ENCODE measurements at regions not wholly inside any gene's neighbourhood (a gene's known extent, or its start where the extent isn't known, plus 50 kb on each side); places are given as distances from the start of the nearest gene placed in this dataset.

- Histone ChIP-seq H3K36me3 (replicated peaks; ENCODE audit: insufficient read depth, low read length) (no peaks in the 10 kb centered on the region), H3K27ac (ENCODE audit: low read length) (no peak overlapping the region), H3K79me2 (ENCODE audit: low read length) (no peaks in the 10 kb centered on the region), H3K4me3 (ENCODE audit: low read length) (no peak overlapping the region), H3K9ac (ENCODE audit: low read length) (no peak overlapping the region), H2AFZ (ENCODE audit: low read length) (no peak overlapping the region), H3K9me3 (replicated peaks; ENCODE audit: insufficient read depth, low read length) (no peaks in the 10 kb centered on the region), H3F3A (ENCODE audit: insufficient read depth, low read length) (no peaks in the 10 kb centered on the region), H3K27me3 (replicated peaks; ENCODE audit: insufficient read depth, low read length) (no peaks in the 10 kb centered on the region), H4K20me1 (ENCODE audit: insufficient read depth, low read length) (no peaks in the 10 kb centered on the region), H3K4me1 (ENCODE audit: low read length) (no peaks in the 10 kb centered on the region), H3K4me2 (ENCODE audit: low read depth, low read length) (no peak overlapping the region), H3K9me2 (replicated peaks; ENCODE audit: insufficient read depth, low read length) (no peaks in the 10 kb centered on the region)
- TF ChIP-seq, protein P1, sequence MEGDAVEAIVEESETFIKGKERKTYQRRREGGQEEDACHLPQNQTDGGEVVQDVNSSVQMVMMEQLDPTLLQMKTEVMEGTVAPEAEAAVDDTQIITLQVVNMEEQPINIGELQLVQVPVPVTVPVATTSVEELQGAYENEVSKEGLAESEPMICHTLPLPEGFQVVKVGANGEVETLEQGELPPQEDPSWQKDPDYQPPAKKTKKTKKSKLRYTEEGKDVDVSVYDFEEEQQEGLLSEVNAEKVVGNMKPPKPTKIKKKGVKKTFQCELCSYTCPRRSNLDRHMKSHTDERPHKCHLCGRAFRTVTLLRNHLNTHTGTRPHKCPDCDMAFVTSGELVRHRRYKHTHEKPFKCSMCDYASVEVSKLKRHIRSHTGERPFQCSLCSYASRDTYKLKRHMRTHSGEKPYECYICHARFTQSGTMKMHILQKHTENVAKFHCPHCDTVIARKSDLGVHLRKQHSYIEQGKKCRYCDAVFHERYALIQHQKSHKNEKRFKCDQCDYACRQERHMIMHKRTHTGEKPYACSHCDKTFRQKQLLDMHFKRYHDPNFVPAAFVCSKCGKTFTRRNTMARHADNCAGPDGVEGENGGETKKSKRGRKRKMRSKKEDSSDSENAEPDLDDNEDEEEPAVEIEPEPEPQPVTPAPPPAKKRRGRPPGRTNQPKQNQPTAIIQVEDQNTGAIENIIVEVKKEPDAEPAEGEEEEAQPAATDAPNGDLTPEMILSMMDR (IDR thresholded peaks at IDR 0.05; ENCODE audit: low read length): no peak
- no peak for TF ChIP-seq EZH2phosphoT487 (IDR thresholded peaks at IDR 0.05; ENCODE audit: low read length)
- TF ChIP-seq EZH2 (optimal IDR thresholded peaks at IDR 0.05; ENCODE audit: low read depth, low read length): no peak
- no peak for DNase-seq
Measured at GRCh38 chr2:198400999-198401398, 596.6 kb downstream of the PLCL1 start.

DNA sequence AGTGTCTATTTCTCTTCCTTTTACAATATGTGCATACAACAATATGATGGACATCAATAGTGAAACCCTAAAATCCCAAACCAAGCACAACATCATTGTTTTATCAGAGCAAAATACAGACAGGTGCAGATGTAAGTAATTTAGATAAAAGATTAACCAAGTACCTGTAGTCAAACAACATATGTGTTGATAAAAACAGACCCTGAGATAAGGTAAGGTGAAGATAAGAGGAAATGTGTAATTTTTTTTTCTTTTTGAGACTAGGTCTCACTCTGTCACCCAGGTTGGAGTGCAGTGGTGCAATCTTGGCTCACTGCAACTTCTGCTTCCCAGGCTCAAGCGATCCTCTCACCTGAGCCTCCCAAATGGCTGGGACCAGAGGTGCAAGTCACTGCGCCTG, 589.8 kb downstream of the PLCL1 start:
- H4K20me1 ChIP-seq (ENCODE audit: insufficient read depth, low read length): no peaks in the 10 kb centered on the region
- no peaks in the 10 kb centered on the region for H3K9me2 ChIP-seq (replicated peaks; ENCODE audit: insufficient read depth, low read length)
- no peak overlapping the region for H2AFZ ChIP-seq (ENCODE audit: low read length)
- H3K4me1 ChIP-seq (ENCODE audit: low read length): no peaks in the 10 kb centered on the region
- TF ChIP-seq EZH2 (optimal IDR thresholded peaks at IDR 0.05; ENCODE audit: low read depth, low read length) (no peak), EZH2phosphoT487 (IDR thresholded peaks at IDR 0.05; ENCODE audit: low read length) (no peak)
- TF ChIP-seq, protein P1 (IDR thresholded peaks at IDR 0.05; ENCODE audit: low read length): no peak
- H3K79me2 ChIP-seq (ENCODE audit: low read length): no peaks in the 10 kb centered on the region
- no peaks in the 10 kb centered on the region for H3K9me3 ChIP-seq (replicated peaks; ENCODE audit: insufficient read depth, low read length)
- H3F3A ChIP-seq (ENCODE audit: insufficient read depth, low read length): no peaks in the 10 kb centered on the region
- H3K27me3 ChIP-seq (replicated peaks; ENCODE audit: insufficient read depth, low read length): no peaks in the 10 kb centered on the region; the same call in 1 of the 2 replicates
- no peak for DNase-seq
- no peak overlapping the region for H3K4me3 ChIP-seq (ENCODE audit: low read length)
- no peak overlapping the region for H3K27ac ChIP-seq (ENCODE audit: low read length)
- no peak overlapping the region for H3K4me2 ChIP-seq (ENCODE audit: low read depth, low read length)
- no peak overlapping the region for H3K9ac ChIP-seq (ENCODE audit: low read length)
- H3K36me3 ChIP-seq (replicated peaks; ENCODE audit: insufficient read depth, low read length): no peaks in the 10 kb centered on the region

DNA sequence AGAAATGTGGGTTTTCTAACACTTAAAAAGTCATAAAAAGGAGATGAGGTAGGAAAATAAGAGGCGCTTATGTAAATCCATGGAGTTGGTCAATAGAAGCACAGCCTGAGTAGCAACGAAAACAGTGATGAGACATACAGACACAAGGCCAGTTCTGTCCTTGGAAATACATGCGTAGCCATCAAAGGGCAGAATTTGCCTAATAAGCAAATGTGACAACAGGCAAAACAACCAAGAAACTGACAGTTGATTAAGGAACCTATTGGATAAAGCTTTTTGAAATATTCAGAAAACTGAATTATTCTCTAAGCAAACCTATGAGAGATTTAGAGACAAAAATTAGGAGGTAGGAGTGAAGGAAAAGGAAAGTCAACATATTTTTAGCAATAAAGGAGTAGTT, 586.3 kb downstream of the PLCL1 start:
- H3K27ac ChIP-seq (ENCODE audit: low read length): no peak overlapping the region
- H4K20me1 ChIP-seq (ENCODE audit: insufficient read depth, low read length): no peaks in the 10 kb centered on the region
- H3K4me2 ChIP-seq (ENCODE audit: low read depth, low read length): no peak overlapping the region
- no peaks in the 10 kb centered on the region for H3K79me2 ChIP-seq (ENCODE audit: low read length)
- no peak for DNase-seq
- H3K4me3 ChIP-seq (ENCODE audit: low read length): no peak overlapping the region
- H3K9me2 ChIP-seq (replicated peaks; ENCODE audit: insufficient read depth, low read length): no peaks in the 10 kb centered on the region
- no peaks in the 10 kb centered on the region for H3K36me3 ChIP-seq (replicated peaks; ENCODE audit: insufficient read depth, low read length)
- H3K9ac ChIP-seq (ENCODE audit: low read length): no peak overlapping the region
- no peaks in the 10 kb centered on the region for H3F3A ChIP-seq (ENCODE audit: insufficient read depth, low read length)
- TF ChIP-seq EZH2phosphoT487 (IDR thresholded peaks at IDR 0.05; ENCODE audit: low read length): no peak
- no peak overlapping the region for H2AFZ ChIP-seq (ENCODE audit: low read length)
- no peaks in the 10 kb centered on the region for H3K4me1 ChIP-seq (ENCODE audit: low read length)
- peaks cover 8% of the 10 kb centered on the region; the same call in 1 of the 2 replicates for H3K27me3 ChIP-seq (replicated peaks; ENCODE audit: insufficient read depth, low read length)
- H3K9me3 ChIP-seq (replicated peaks; ENCODE audit: insufficient read depth, low read length): no peaks in the 10 kb centered on the region

- Histone ChIP-seq H3K4me2 (ENCODE audit: low read depth, low read length) (no peak overlapping the region), H3K27ac (ENCODE audit: low read length) (no peak overlapping the region), H3K9ac (ENCODE audit: low read length) (no peak overlapping the region), H3K4me1 (ENCODE audit: low read length) (no peaks in the 10 kb centered on the region), H3K36me3 (replicated peaks; ENCODE audit: insufficient read depth, low read length) (no peaks in the 10 kb centered on the region), H3K4me3 (ENCODE audit: low read length) (no peak overlapping the region), H2AFZ (ENCODE audit: low read length) (no peak overlapping the region), H4K20me1 (ENCODE audit: insufficient read depth, low read length) (no peaks in the 10 kb centered on the region), H3K27me3 (replicated peaks; ENCODE audit: insufficient read depth, low read length) (peaks cover 30% of the 10 kb centered on the region), H3F3A (ENCODE audit: insufficient read depth, low read length) (no peaks in the 10 kb centered on the region), H3K9me3 (replicated peaks; ENCODE audit: insufficient read depth, low read length) (no peaks in the 10 kb centered on the region), H3K79me2 (ENCODE audit: low read length) (no peaks in the 10 kb centered on the region), H3K9me2 (replicated peaks; ENCODE audit: insufficient read depth, low read length) (no peaks in the 10 kb centered on the region)
- no peak for DNase-seq
- TF ChIP-seq, protein P1 (IDR thresholded peaks at IDR 0.05; ENCODE audit: low read length): no peak
- TF ChIP-seq EZH2 (optimal IDR thresholded peaks at IDR 0.05; ENCODE audit: low read depth, low read length) (no peak), EZH2phosphoT487 (IDR thresholded peaks at IDR 0.05; ENCODE audit: low read length) (no peak)
Measured at GRCh38 chr2:198387677-198388076, 583.3 kb downstream of the PLCL1 start.
